ENCODE measurements at regions not wholly inside any gene's neighbourhood (a gene's known extent, or its start where the extent isn't known, plus 50 kb on each side); places are given as distances from the start of the nearest gene placed in this dataset.

DNA sequence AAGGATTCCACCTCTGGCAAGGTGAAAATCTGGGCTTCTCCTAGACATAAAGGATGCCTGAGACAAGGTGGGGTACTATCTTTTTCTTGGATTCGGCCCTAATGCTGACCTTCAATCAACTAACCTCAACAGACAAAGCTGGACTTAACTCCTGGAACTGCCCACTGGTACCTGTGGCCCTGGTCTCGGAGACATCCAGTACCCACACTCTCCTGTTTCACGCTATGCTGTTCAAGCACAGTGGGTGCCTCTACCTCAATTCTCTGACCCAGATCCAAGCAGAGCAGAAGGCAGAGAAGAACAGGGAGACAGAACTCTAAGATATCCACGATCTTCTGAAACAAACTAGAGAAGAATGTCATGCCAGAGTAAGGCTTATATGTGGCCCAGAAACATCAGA lies 189.8 kb upstream of the FOXQ1 start:
- TF ChIP-seq, protein P1, sequence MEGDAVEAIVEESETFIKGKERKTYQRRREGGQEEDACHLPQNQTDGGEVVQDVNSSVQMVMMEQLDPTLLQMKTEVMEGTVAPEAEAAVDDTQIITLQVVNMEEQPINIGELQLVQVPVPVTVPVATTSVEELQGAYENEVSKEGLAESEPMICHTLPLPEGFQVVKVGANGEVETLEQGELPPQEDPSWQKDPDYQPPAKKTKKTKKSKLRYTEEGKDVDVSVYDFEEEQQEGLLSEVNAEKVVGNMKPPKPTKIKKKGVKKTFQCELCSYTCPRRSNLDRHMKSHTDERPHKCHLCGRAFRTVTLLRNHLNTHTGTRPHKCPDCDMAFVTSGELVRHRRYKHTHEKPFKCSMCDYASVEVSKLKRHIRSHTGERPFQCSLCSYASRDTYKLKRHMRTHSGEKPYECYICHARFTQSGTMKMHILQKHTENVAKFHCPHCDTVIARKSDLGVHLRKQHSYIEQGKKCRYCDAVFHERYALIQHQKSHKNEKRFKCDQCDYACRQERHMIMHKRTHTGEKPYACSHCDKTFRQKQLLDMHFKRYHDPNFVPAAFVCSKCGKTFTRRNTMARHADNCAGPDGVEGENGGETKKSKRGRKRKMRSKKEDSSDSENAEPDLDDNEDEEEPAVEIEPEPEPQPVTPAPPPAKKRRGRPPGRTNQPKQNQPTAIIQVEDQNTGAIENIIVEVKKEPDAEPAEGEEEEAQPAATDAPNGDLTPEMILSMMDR (IDR thresholded peaks at IDR 0.05; ENCODE audit: low read length): no peak
- TF ChIP-seq EZH2 (optimal IDR thresholded peaks at IDR 0.05; ENCODE audit: low read depth, low read length) (no peak), EZH2phosphoT487 (IDR thresholded peaks at IDR 0.05; ENCODE audit: low read length) (no peak)

Data from MM.1S (cell line).